ENCODE measurements at regions not wholly inside any gene's neighbourhood (a gene's known extent, or its start where the extent isn't known, plus 50 kb on each side); places are given as distances from the start of the nearest gene placed in this dataset.
A peak's percentile ranks its signal among the peaks of the same experiment; 100 is the strongest.
"Not testable (repeated sequence)": the region's sequence is repeated elsewhere in the genome, so short reads cannot be mapped to it uniquely, and the experiment has no call there.

- Histone ChIP-seq H3K9me3 (ENCODE audit: insufficient read depth, low read depth, low read length) (no peaks in the 10 kb centered on the region), H3K36me3 (ENCODE audit: insufficient read depth, low read length) (peaks cover 3% of the 10 kb centered on the region; the same call in 1 of the 2 replicates), H3K4me1 (ENCODE audit: insufficient read depth, low read length) (peaks cover 66% of the 10 kb centered on the region), H3K9ac (ENCODE audit: low read depth, low read length) (peak overlapping the region; percentile 3; the same call in 1 of the 2 replicates), H3K4me3 (ENCODE audit: low read length) (no peak overlapping the region), H3K27me3 (ENCODE audit: insufficient read depth, low read length) (no peaks in the 10 kb centered on the region), H3K27ac (ENCODE audit: low read depth, low read length) (peak overlapping the region; percentile 14)
- 91% methylated on average over 9 of the region's 9 CpGs for WGBS
Measured at GRCh38 chr6:21772884-21773575, 179.5 kb downstream of the SOX4 start.

DNA sequence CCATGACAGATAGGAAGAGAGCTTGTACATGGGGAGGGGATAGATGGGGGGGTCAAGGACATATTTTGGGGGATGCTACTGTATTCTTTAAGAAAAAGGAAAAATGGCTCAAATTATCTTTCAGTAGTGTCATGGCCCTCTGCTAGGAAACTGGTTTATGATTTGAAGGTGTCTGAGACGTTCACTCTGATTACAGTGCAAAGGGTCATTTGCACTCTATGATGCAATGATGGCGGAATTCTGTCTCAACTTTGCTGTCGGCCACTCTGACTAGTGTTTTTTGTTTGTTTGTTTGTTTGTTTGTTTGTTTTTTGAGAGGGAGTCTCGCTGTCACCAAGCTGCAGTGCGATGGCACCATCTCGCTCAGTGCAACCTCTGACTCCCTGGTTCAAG is 180.0 kb downstream of the SOX4 start:
- no peaks in the 10 kb centered on the region for H3K27me3 ChIP-seq (ENCODE audit: insufficient read depth, low read length)
- no peak overlapping the region for H3K9ac ChIP-seq (ENCODE audit: low read depth, low read length)
- H3K9me3 ChIP-seq (ENCODE audit: insufficient read depth, low read depth, low read length): no peaks in the 10 kb centered on the region
- peaks cover 3% of the 10 kb centered on the region; the same call in 1 of the 2 replicates for H3K36me3 ChIP-seq (ENCODE audit: insufficient read depth, low read length)
- 91% methylated on average over 6 of the region's 6 CpGs for WGBS
- peaks cover 60% of the 10 kb centered on the region for H3K4me1 ChIP-seq (ENCODE audit: insufficient read depth, low read length)
- no peak overlapping the region for H3K4me3 ChIP-seq (ENCODE audit: low read length)
- no peak overlapping the region for H3K27ac ChIP-seq (ENCODE audit: low read depth, low read length)

- no peak overlapping the region for H3K9ac ChIP-seq (ENCODE audit: low read depth, low read length)
- no peak overlapping the region for H3K4me3 ChIP-seq (ENCODE audit: low read length)
- peaks cover 37% of the 10 kb centered on the region for H3K4me1 ChIP-seq (ENCODE audit: insufficient read depth, low read length)
- no peaks in the 10 kb centered on the region for H3K9me3 ChIP-seq (ENCODE audit: insufficient read depth, low read depth, low read length)
- 83% methylated on average over 1 of the region's 1 CpG for WGBS
- H3K27ac ChIP-seq (ENCODE audit: low read depth, low read length): no peak overlapping the region
- H3K36me3 ChIP-seq (ENCODE audit: insufficient read depth, low read length): peaks cover 3% of the 10 kb centered on the region; the same call in 1 of the 2 replicates
- H3K27me3 ChIP-seq (ENCODE audit: insufficient read depth, low read length): no peaks in the 10 kb centered on the region
Measured at GRCh38 chr6:21777846-21778245, 184.3 kb downstream of the SOX4 start.

- 89% methylated on average over 2 of the region's 2 CpGs for WGBS
- H3K36me3 ChIP-seq (ENCODE audit: insufficient read depth, low read length): peaks cover 12% of the 10 kb centered on the region; the same call in 1 of the 2 replicates
- no peaks in the 10 kb centered on the region for H3K9me3 ChIP-seq (ENCODE audit: insufficient read depth, low read depth, low read length)
- no peaks in the 10 kb centered on the region for H3K27me3 ChIP-seq (ENCODE audit: insufficient read depth, low read length)
- H3K4me1 ChIP-seq (ENCODE audit: insufficient read depth, low read length): peaks cover 24% of the 10 kb centered on the region
- no peak overlapping the region for H3K9ac ChIP-seq (ENCODE audit: low read depth, low read length)
- H3K4me3 ChIP-seq (ENCODE audit: low read length): no peak overlapping the region
- no peak overlapping the region; the same call in 1 of the 2 replicates for H3K27ac ChIP-seq (ENCODE audit: low read depth, low read length)
Measured at GRCh38 chr6:21780141-21780540, 186.6 kb downstream of the SOX4 start.

DNA sequence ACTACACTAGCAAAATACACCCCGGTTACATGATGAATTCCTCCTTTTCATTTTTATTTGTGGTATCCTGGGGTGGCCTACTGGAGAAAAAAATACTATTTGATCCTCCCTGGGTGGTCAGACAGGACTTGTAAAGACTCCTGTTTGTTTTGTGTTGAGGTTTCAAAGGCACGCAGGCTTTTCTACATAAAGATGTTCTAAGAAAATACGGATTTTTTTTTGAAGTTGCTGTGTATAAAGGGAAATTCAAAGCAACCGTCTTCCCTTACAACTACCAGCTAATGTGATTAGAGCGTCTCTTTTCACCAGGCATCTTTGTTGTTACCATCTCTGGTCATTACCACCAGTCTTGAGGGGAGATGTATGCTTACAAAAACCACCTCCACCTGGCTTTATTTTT is 187.1 kb downstream of the SOX4 start:
- Histone ChIP-seq H3K27ac (ENCODE audit: low read depth, low read length) (no peak overlapping the region; the same call in 1 of the 2 replicates), H3K4me1 (ENCODE audit: insufficient read depth, low read length) (peaks cover 25% of the 10 kb centered on the region), H3K27me3 (ENCODE audit: insufficient read depth, low read length) (no peaks in the 10 kb centered on the region), H3K9ac (ENCODE audit: low read depth, low read length) (no peak overlapping the region), H3K4me3 (ENCODE audit: low read length) (no peak overlapping the region), H3K36me3 (ENCODE audit: insufficient read depth, low read length) (peaks cover 14% of the 10 kb centered on the region; the same call in 1 of the 2 replicates), H3K9me3 (ENCODE audit: insufficient read depth, low read depth, low read length) (no peaks in the 10 kb centered on the region)
- 46% methylated on average over 2 of the region's 5 CpGs for WGBS

GRCh38 chr6:21781128-21781527 is 187.6 kb downstream of the SOX4 start:
- no peaks in the 10 kb centered on the region for H3K9me3 ChIP-seq (ENCODE audit: insufficient read depth, low read depth, low read length)
- H3K27me3 ChIP-seq (ENCODE audit: insufficient read depth, low read length): no peaks in the 10 kb centered on the region
- H3K4me3 ChIP-seq (ENCODE audit: low read length): no peak overlapping the region
- peaks cover 22% of the 10 kb centered on the region for H3K4me1 ChIP-seq (ENCODE audit: insufficient read depth, low read length)
- WGBS: 34% methylated on average over 3 of the region's 3 CpGs
- no peak overlapping the region for H3K9ac ChIP-seq (ENCODE audit: low read depth, low read length)
- no peak overlapping the region for H3K27ac ChIP-seq (ENCODE audit: low read depth, low read length)
- H3K36me3 ChIP-seq (ENCODE audit: insufficient read depth, low read length): peaks cover 14% of the 10 kb centered on the region; the same call in 1 of the 2 replicates

- no peak overlapping the region for H3K4me3 ChIP-seq (ENCODE audit: low read length)
- H3K4me1 ChIP-seq (ENCODE audit: insufficient read depth, low read length): peaks cover 22% of the 10 kb centered on the region
- 0 out of 2 replicates have a peak overlapping the region, but pooled peaks have one; percentile 15 for H3K27ac ChIP-seq (ENCODE audit: low read depth, low read length)
- no peaks in the 10 kb centered on the region for H3K9me3 ChIP-seq (ENCODE audit: insufficient read depth, low read depth, low read length)
- H3K27me3 ChIP-seq (ENCODE audit: insufficient read depth, low read length): no peaks in the 10 kb centered on the region
- H3K36me3 ChIP-seq (ENCODE audit: insufficient read depth, low read length): peaks cover 10% of the 10 kb centered on the region; the same call in 1 of the 2 replicates
- H3K9ac ChIP-seq (ENCODE audit: low read depth, low read length): no peak overlapping the region
- WGBS: 90% methylated on average over 1 of the region's 1 CpG
Measured at GRCh38 chr6:21785164-21785563, 191.6 kb downstream of the SOX4 start.

GRCh38 chr6:21791056-21791455 is 197.5 kb downstream of the SOX4 start:
- Histone ChIP-seq H3K4me3 (ENCODE audit: low read length) (no peak overlapping the region), H3K9me3 (ENCODE audit: insufficient read depth, low read depth, low read length) (no peaks in the 10 kb centered on the region), H3K4me1 (ENCODE audit: insufficient read depth, low read length) (no peaks in the 10 kb centered on the region), H3K27ac (ENCODE audit: low read depth, low read length) (no peak overlapping the region), H3K27me3 (ENCODE audit: insufficient read depth, low read length) (no peaks in the 10 kb centered on the region), H3K36me3 (ENCODE audit: insufficient read depth, low read length) (peaks cover 13% of the 10 kb centered on the region), H3K9ac (ENCODE audit: low read depth, low read length) (no peak overlapping the region)
- WGBS: 95% methylated on average over 2 of the region's 3 CpGs

- Histone ChIP-seq H3K27me3 (ENCODE audit: insufficient read depth, low read length) (no peaks in the 10 kb centered on the region), H3K9ac (ENCODE audit: low read depth, low read length) (no peak overlapping the region), H3K27ac (ENCODE audit: low read depth, low read length) (no peak overlapping the region), H3K9me3 (ENCODE audit: insufficient read depth, low read depth, low read length) (no peaks in the 10 kb centered on the region), H3K36me3 (ENCODE audit: insufficient read depth, low read length) (peaks cover 13% of the 10 kb centered on the region), H3K4me3 (ENCODE audit: low read length) (no peak overlapping the region), H3K4me1 (ENCODE audit: insufficient read depth, low read length) (no peaks in the 10 kb centered on the region)
- WGBS: 90% methylated on average over 4 of the region's 4 CpGs
Measured at GRCh38 chr6:21791581-21791980, 198.0 kb downstream of the SOX4 start.

GRCh38 chr6:21792177-21792576 is 198.6 kb downstream of the SOX4 start:
- WGBS: 95% methylated on average over 4 of the region's 4 CpGs
- Histone ChIP-seq H3K9ac (ENCODE audit: low read depth, low read length) (no peak overlapping the region), H3K4me1 (ENCODE audit: insufficient read depth, low read length) (no peaks in the 10 kb centered on the region), H3K27me3 (ENCODE audit: insufficient read depth, low read length) (no peaks in the 10 kb centered on the region), H3K36me3 (ENCODE audit: insufficient read depth, low read length) (peaks cover 13% of the 10 kb centered on the region), H3K27ac (ENCODE audit: low read depth, low read length) (no peak overlapping the region), H3K4me3 (ENCODE audit: low read length) (no peak overlapping the region), H3K9me3 (ENCODE audit: insufficient read depth, low read depth, low read length) (no peaks in the 10 kb centered on the region)

- H3K4me1 ChIP-seq (ENCODE audit: insufficient read depth, low read length): peaks cover 15% of the 10 kb centered on the region
- H3K27ac ChIP-seq (ENCODE audit: low read depth, low read length); H3K27me3 ChIP-seq (ENCODE audit: insufficient read depth, low read length); H3K9ac ChIP-seq (ENCODE audit: low read depth, low read length); H3K4me3 ChIP-seq (ENCODE audit: low read length); H3K36me3 ChIP-seq (ENCODE audit: insufficient read depth, low read length); H3K9me3 ChIP-seq (ENCODE audit: insufficient read depth, low read depth, low read length): not testable (repeated sequence)
- WGBS: 93% methylated on average over 26 of the region's 31 CpGs
Measured at GRCh38 chr6:21796979-21797378, 203.4 kb downstream of the SOX4 start.
